CD4-positive, CD25-positive, alpha-beta regulatory T cell (primary cell): ENCODE measurements at regions not wholly inside any gene's neighbourhood (a gene's known extent, or its start where the extent isn't known, plus 50 kb on each side); places are given as distances from the start of the nearest gene placed in this dataset.
A peak's percentile ranks its signal among the peaks of the same experiment; 100 is the strongest.

Source experiments
- ATAC-seq, 2 donors: fragments of 150-1000 bp; cut with Tn5 transposase; one replicate each; pipeline ENCODE4 v1.10.0; 2021; ENCODE audit warnings: low read depth in 2 of 2, moderate number of reproducible peaks in 2 of 2, moderate library complexity in 1 of 2
- DNase-seq, 3 donors: peaks; one replicate each; pipeline versions ENCODE4 v3.0.0 to v3.0.0-alpha.2; 2012 to 2022; ENCODE audit warnings: mixed read lengths in 1 of 3
- H3K27ac ChIP-seq: one replicate; pipeline ENCODE4 v1.7.0; 2013; ENCODE audit warnings: mild to moderate bottlenecking, low read length; ENCODE audit not compliant: insufficient read depth, poor library complexity, severe bottlenecking
- H3K27me3 ChIP-seq: one replicate; pipeline ENCODE4 v1.7.0; 2013; ENCODE audit warnings: low read length; ENCODE audit not compliant: control insufficient read depth, insufficient read depth
- H3K36me3 ChIP-seq: one replicate; pipeline ENCODE4 v1.7.0; 2013; ENCODE audit warnings: mild to moderate bottlenecking, low read length, moderate library complexity; ENCODE audit not compliant: control insufficient read depth, insufficient read depth
- H3K4me1 ChIP-seq: 2 replicates; pipeline ENCODE4 v1.7.0; 2013; ENCODE audit warnings: mild to moderate bottlenecking, low read length; ENCODE audit not compliant: insufficient read depth, control insufficient read depth, poor library complexity, severe bottlenecking
- H3K4me3 ChIP-seq: one replicate; pipeline ENCODE4 v1.7.0; 2013; ENCODE audit warnings: low read depth, mild to moderate bottlenecking, low read length, moderate library complexity
- H3K9me3 ChIP-seq, 2 experiments: 1 replicate in 1 of 2; 2 replicates in 1 of 2; pipeline ENCODE4 v1.7.0; 2013; ENCODE audit warnings: low read length in 2 of 2, mild to moderate bottlenecking in 1 of 2, moderate library complexity in 1 of 2; ENCODE audit not compliant: control insufficient read depth in 2 of 2
- H3K27ac Mint-ChIP-seq, 3 donors: one replicate each; pipeline ENCODE4 v1.8.0; 2020 to 2022; ENCODE audit warnings: mild to moderate bottlenecking in 3 of 3, mixed read lengths in 3 of 3, moderate library complexity in 2 of 3
- H3K27me3 Mint-ChIP-seq: one replicate; pipeline ENCODE4 v1.8.0; 2022; ENCODE audit warnings: mild to moderate bottlenecking, mixed read lengths
- H3K36me3 Mint-ChIP-seq: one replicate; pipeline ENCODE4 v1.8.0; 2020; ENCODE audit warnings: mixed read lengths
- H3K4me1 Mint-ChIP-seq, 4 donors: one replicate each; pipeline ENCODE4 v1.8.0; 2020 to 2022; ENCODE audit warnings: mixed read lengths in 4 of 4, mild to moderate bottlenecking in 1 of 4
- H3K4me3 Mint-ChIP-seq, 4 donors: one replicate each; pipeline ENCODE4 v1.8.0; 2020 to 2022; ENCODE audit warnings: mild to moderate bottlenecking in 4 of 4, mixed read lengths in 4 of 4, moderate library complexity in 3 of 4
- H3K9me3 Mint-ChIP-seq, 7 donors: one replicate each; pipeline ENCODE4 v1.8.0; 2020 to 2022; ENCODE audit warnings: mixed read lengths in 7 of 7, mild to moderate bottlenecking in 3 of 7, moderate library complexity in 2 of 7

DNA sequence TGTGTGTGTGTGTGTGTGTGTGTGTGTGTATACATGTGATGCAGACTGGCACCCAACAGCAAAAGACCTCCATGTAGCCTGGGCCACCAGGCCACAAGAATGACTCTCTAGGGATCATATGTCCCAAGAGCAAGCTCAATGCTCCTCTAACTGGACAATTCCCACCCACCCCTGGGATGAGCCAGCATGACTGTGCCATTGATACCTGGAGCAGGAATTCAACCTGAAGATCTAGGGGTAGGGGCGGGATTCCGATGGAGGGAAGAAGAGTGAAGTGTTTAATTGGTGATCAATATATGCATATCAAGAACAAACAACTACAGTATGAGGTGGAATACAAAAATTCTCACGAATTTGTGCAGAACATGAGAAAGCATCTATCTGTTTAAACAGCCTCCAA, 136.2 kb downstream of the PSMG1 start:
- H3K36me3 Mint-ChIP-seq, result no peaks in the 10 kb centered on the region
- H3K27ac Mint-ChIP-seq, result no peak overlapping the region
- H3K4me3 ChIP-seq, result no peak overlapping the region
- no peaks in the 10 kb centered on the region for H3K9me3 Mint-ChIP-seq
- H3K27ac ChIP-seq, result no peak overlapping the region
- no peak overlapping the region for H3K4me3 Mint-ChIP-seq
- H3K4me1 ChIP-seq, result no peaks in the 10 kb centered on the region
- no peak for DNase-seq
- no peaks in the 10 kb centered on the region for H3K4me1 Mint-ChIP-seq
- H3K27me3 ChIP-seq, result peaks cover 3% of the 10 kb centered on the region
- H3K9me3 ChIP-seq, result no peaks in the 10 kb centered on the region
- no peak for ATAC-seq
- H3K36me3 ChIP-seq, result no peaks in the 10 kb centered on the region
- H3K27me3 Mint-ChIP-seq, result peaks cover 9% of the 10 kb centered on the region

- H3K4me1 Mint-ChIP-seq, result no peaks in the 10 kb centered on the region
- no peaks in the 10 kb centered on the region for H3K9me3 ChIP-seq
- no peak overlapping the region for H3K27ac ChIP-seq
- no peak overlapping the region for H3K4me3 ChIP-seq
- no peak overlapping the region for H3K4me3 Mint-ChIP-seq
- no peaks in the 10 kb centered on the region for H3K36me3 ChIP-seq
- peaks cover 11% of the 10 kb centered on the region for H3K27me3 Mint-ChIP-seq
- H3K27ac Mint-ChIP-seq, result no peak overlapping the region
- no peaks in the 10 kb centered on the region for H3K36me3 Mint-ChIP-seq
- peaks cover 3% of the 10 kb centered on the region for H3K27me3 ChIP-seq
- DNase-seq, result no peak
- no peaks in the 10 kb centered on the region for H3K9me3 Mint-ChIP-seq
- H3K4me1 ChIP-seq, result no peaks in the 10 kb centered on the region
- no peak for ATAC-seq
Observed at GRCh38 chr21:39046236-39046916, 136.9 kb downstream of the PSMG1 start.

DNA sequence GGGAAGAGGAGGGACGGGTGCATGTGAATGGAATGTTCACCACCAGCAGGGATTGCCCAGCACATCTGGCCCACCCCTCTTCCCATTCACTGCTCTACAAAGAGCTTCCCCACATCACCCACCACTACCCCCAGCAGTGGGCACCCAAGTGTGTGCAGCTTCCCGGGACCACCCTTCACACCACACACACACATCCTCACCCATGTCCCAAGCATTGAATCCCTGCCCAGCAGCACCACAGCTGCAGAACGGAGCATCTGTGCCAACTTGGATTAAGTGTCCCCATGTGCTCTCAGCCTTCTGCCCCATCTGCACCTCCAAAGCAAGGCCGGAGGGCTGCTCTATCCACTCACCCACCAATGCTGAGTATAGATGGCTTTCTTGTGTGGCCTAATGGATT, 141.4 kb downstream of the PSMG1 start:
- Histone ChIP-seq H3K27ac (no peak overlapping the region), H3K9me3 (no peaks in the 10 kb centered on the region), H3K27me3 (peaks cover 3% of the 10 kb centered on the region), H3K4me3 (no peak overlapping the region), H3K36me3 (no peaks in the 10 kb centered on the region), H3K4me1 (no peaks in the 10 kb centered on the region)
- ATAC-seq (no peak), DNase-seq (no peak)
- peaks cover 0 to 6% (median 2%) of the 10 kb centered on the region in 4 donors for H3K4me1 Mint-ChIP-seq
- no peak overlapping the region for H3K4me3 Mint-ChIP-seq
- no peaks in the 10 kb centered on the region for H3K36me3 Mint-ChIP-seq
- H3K27me3 Mint-ChIP-seq, result peaks cover 21% of the 10 kb centered on the region
- H3K9me3 Mint-ChIP-seq, result no peaks in the 10 kb centered on the region
- no peak overlapping the region for H3K27ac Mint-ChIP-seq

GRCh38 chr21:39040494-39041110, 142.6 kb downstream of the PSMG1 start:
- ATAC-seq, result no peak
- Mint-ChIP-seq H3K4me1 (peaks cover 0 to 6% (median 2%) of the 10 kb centered on the region in 4 donors), H3K9me3 (no peaks in the 10 kb centered on the region), H3K27ac (no peak overlapping the region), H3K4me3 (no peak overlapping the region), H3K36me3 (no peaks in the 10 kb centered on the region), H3K27me3 (peaks cover 22% of the 10 kb centered on the region)
- no peak overlapping the region for H3K27ac ChIP-seq
- H3K9me3 ChIP-seq, result no peaks in the 10 kb centered on the region
- H3K36me3 ChIP-seq, result no peaks in the 10 kb centered on the region
- H3K4me1 ChIP-seq, result no peaks in the 10 kb centered on the region
- H3K4me3 ChIP-seq, result no peak overlapping the region
- peaks cover 3% of the 10 kb centered on the region for H3K27me3 ChIP-seq
- peak in 1 of 3 donors; percentile 19 for DNase-seq

GRCh38 chr21:39037807-39038405, 145.3 kb downstream of the PSMG1 start:
- Histone ChIP-seq H3K27me3 (peaks cover 3% of the 10 kb centered on the region), H3K4me3 (no peak overlapping the region), H3K9me3 (no peaks in the 10 kb centered on the region), H3K4me1 (no peaks in the 10 kb centered on the region), H3K27ac (no peak overlapping the region), H3K36me3 (no peaks in the 10 kb centered on the region)
- peaks cover 29% of the 10 kb centered on the region for H3K27me3 Mint-ChIP-seq
- no peaks in the 10 kb centered on the region for H3K9me3 Mint-ChIP-seq
- H3K4me3 Mint-ChIP-seq, result no peak overlapping the region
- H3K36me3 Mint-ChIP-seq, result no peaks in the 10 kb centered on the region
- H3K27ac Mint-ChIP-seq, result no peak overlapping the region
- peaks cover 0 to 6% (median 2%) of the 10 kb centered on the region in 4 donors for H3K4me1 Mint-ChIP-seq
- ATAC-seq (no peak), DNase-seq (no peak)

- DNase-seq (no peak), ATAC-seq (no peak)
- H3K36me3 ChIP-seq, result no peaks in the 10 kb centered on the region
- H3K4me1 ChIP-seq, result no peaks in the 10 kb centered on the region
- Mint-ChIP-seq H3K36me3 (no peaks in the 10 kb centered on the region), H3K4me3 (no peak overlapping the region), H3K9me3 (no peaks in the 10 kb centered on the region), H3K27me3 (peaks cover 28% of the 10 kb centered on the region), H3K27ac (no peak overlapping the region), H3K4me1 (peaks cover 0 to 6% (median 2%) of the 10 kb centered on the region in 4 donors)
- H3K27me3 ChIP-seq, result no peaks in the 10 kb centered on the region
- no peak overlapping the region for H3K27ac ChIP-seq
- H3K4me3 ChIP-seq, result no peak overlapping the region
- H3K9me3 ChIP-seq, result no peaks in the 10 kb centered on the region
Observed at GRCh38 chr21:39036581-39036980, 146.7 kb downstream of the PSMG1 start.

DNA sequence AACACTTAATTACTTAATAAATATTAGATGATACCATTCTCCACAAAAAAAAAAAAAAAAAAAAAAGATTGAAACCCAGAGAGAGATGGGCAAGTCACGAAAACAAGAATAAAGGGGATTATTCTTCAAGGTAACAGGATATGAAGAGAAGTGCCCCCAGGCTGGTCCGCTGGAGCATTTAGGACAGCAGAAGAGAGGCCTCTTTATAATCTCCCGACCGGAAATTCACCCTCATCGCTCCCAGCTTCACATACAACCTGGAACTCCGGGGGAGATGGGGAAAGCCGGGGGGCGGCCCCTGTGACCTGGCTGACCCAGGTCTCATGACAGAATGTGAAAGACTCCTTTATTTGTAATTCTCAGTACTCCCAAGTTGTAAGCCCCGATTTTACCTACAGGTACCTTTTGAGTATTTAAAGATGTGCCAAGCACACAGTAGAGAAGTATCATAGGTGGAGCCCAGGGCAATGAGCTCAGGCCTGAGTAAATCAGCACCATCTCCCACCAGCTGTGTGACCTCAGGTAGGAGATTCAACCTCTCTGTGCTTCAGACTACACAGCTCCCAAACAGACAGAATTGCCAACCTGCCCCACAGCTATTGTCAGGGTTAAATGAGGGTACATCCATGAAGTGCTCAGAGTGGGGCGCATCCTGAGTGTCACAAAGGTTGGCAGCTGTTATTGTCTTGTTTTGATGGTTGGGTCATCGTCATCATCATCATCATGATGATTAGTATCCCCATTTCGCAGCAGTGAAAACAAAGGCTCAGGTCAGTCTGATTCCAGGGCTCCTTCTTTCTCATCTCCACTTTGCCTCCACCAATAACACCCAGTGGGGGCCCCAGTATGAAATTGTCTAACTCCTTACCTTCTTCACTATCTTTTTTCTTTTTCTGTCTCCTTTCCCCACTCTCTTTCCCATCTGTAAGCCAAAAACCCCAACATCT, 148.4 kb downstream of the PSMG1 start:
- Histone ChIP-seq H3K9me3 (no peaks in the 10 kb centered on the region), H3K4me3 (no peak overlapping the region), H3K27me3 (no peaks in the 10 kb centered on the region), H3K27ac (no peak overlapping the region), H3K4me1 (no peaks in the 10 kb centered on the region), H3K36me3 (no peaks in the 10 kb centered on the region)
- ATAC-seq (no peak), DNase-seq (no peak)
- Mint-ChIP-seq H3K36me3 (no peaks in the 10 kb centered on the region), H3K4me1 (no peaks in the 10 kb centered on the region), H3K9me3 (peaks cover 0 to 1% (median 0%) of the 10 kb centered on the region in 7 donors), H3K27ac (peak overlapping the region in 1 of 3 donors; percentile 10), H3K4me3 (no peak overlapping the region), H3K27me3 (peaks cover 20% of the 10 kb centered on the region)
